OCI-LY3 (cell line): ENCODE measurements at regions not wholly inside any gene's neighbourhood (a gene's known extent, or its start where the extent isn't known, plus 50 kb on each side); places are given as distances from the start of the nearest gene placed in this dataset.

Source experiments
- EZH2phosphoT487 ChIP-seq: fragments of 200-600 bp; shearing (Covaris generic); IDR thresholded peaks from 2 replicates; pipeline ENCODE4 v1.6.1; 2018; ENCODE audit warnings: antibody characterized with exemption, mixed run types, low read depth
- TF ChIP-seq, protein P1 (sequence below): fragments of 200-600, 300-600 bp; sonication (generic); IDR thresholded peaks from 2 replicates; pipeline ENCODE4 v1.5.1; 2014; ENCODE audit warnings: antibody characterized with exemption, low read length, low read depth

DNA sequence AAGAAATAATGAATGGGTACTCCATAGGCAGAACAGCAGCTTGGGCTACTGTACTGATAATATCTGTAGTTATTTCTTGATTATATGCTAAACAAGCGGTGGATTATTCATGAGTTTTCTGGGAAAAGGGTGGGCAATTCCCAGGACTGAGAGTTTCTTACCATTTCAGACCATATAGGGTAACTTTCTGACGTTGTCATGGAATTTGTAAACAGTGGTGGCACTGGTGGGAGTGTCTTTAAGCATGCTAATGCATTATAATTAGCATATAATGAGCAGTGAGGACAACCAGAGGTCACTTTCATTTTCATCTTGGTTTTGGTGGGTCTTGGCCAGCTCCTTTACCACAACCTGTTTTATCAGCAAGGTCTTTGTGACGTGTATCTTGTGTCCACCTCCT, 399.7 kb downstream of the CDC14C start:
- TF ChIP-seq, protein P1, sequence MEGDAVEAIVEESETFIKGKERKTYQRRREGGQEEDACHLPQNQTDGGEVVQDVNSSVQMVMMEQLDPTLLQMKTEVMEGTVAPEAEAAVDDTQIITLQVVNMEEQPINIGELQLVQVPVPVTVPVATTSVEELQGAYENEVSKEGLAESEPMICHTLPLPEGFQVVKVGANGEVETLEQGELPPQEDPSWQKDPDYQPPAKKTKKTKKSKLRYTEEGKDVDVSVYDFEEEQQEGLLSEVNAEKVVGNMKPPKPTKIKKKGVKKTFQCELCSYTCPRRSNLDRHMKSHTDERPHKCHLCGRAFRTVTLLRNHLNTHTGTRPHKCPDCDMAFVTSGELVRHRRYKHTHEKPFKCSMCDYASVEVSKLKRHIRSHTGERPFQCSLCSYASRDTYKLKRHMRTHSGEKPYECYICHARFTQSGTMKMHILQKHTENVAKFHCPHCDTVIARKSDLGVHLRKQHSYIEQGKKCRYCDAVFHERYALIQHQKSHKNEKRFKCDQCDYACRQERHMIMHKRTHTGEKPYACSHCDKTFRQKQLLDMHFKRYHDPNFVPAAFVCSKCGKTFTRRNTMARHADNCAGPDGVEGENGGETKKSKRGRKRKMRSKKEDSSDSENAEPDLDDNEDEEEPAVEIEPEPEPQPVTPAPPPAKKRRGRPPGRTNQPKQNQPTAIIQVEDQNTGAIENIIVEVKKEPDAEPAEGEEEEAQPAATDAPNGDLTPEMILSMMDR: no peak
- TF ChIP-seq EZH2phosphoT487: no peak
